HCT116 (cell line): ENCODE measurements at regions not wholly inside any gene's neighbourhood (a gene's known extent, or its start where the extent isn't known, plus 50 kb on each side); places are given as distances from the start of the nearest gene placed in this dataset.

Source experiments
- ATAC-seq: fragments of 200-7000 bp; cut with Tn5 transposase; 2 replicates; pipeline ENCODE4 v1.9.1; 2020; ENCODE audit warnings: mild to moderate bottlenecking, moderate library complexity
- BruUV-seq: library from RNA; stranded (reverse); fragments of 400-500 nt; replicated peaks from 2 replicates; lab custom pipeline; 2021; lab: Mats Ljungman, UMichigan
- CTCF ChIA-PET: fragments of 300-600 bp; sonication (Branson Sonifier 250); formaldehyde crosslinking; loops from one replicate; lab custom pipeline; 2021; ENCODE audit warnings: antibody characterized with exemption; lab: Charles Lee
- POLR2A ChIA-PET: fragments of 300-600, 350-600 bp; sonication (Branson Sonifier 250); formaldehyde crosslinking; loops from one replicate; lab custom pipeline; 2021; ENCODE audit warnings: antibody characterized with exemption; lab: Charles Lee
- RAD21 ChIA-PET, 2 experiments: fragments of 300-600 bp; sonication (Branson Sonifier 250); formaldehyde crosslinking; loops; one replicate each; lab custom pipeline; 2023; ENCODE audit warnings: low total read pairs in 2 of 2; ENCODE audit not compliant: uncharacterized antibody in 2 of 2, unreplicated experiment in 2 of 2, low non-redundant PET in 1 of 2; lab: Charles Lee
- DNase-seq: peaks from one replicate; pipeline ENCODE4 v3.0.0-alpha.2; 2010; ENCODE audit warnings: low read depth, low spot score
- H2AFZ ChIP-seq: fragments of 200-600 bp; shearing (Covaris generic), sonication (generic); 2 replicates; pipeline ENCODE4 v1.6.1; 2017; ENCODE audit warnings: low read depth, mixed run types, mixed read lengths, antibody characterized with exemption, low read length; ENCODE audit not compliant: poor library complexity, severe bottlenecking
- H3K27ac ChIP-seq: 2 replicates; pipeline ENCODE4 v1.5.1; 2012; ENCODE audit warnings: low read depth, low read length
- H3K27me3 ChIP-seq: fragments of 200-600 bp; sonication (generic); 2 replicates; pipeline ENCODE4 v1.6.1; 2016; ENCODE audit warnings: mixed run types, low read length, mixed read lengths; ENCODE audit not compliant: insufficient read depth
- H3K36me3 ChIP-seq, 2 experiments: fragments of 200-500 bp in 1 of 2; fragments of 200-600 bp in 1 of 2; sonication (Bioruptor generic) in 1 of 2; sonication (generic) in 1 of 2; 2 replicates each; pipeline versions ENCODE4 v1.5.1 to v1.6.1; 2014 to 2016; ENCODE audit warnings: low read length in 2 of 2, inconsistent platforms in 1 of 2, mixed read lengths in 1 of 2, mixed run types in 1 of 2; ENCODE audit not compliant: insufficient read depth in 2 of 2, control insufficient read depth in 1 of 2
- H3K4me1 ChIP-seq, 2 experiments: fragments of 200-600 bp in 1 of 2; sonication (generic) in 1 of 2; 2 replicates each; pipeline versions ENCODE4 v1.5.1 to v1.6.1; 2012 to 2017; ENCODE audit warnings: low read length in 2 of 2, inconsistent platforms in 1 of 2, mild to moderate bottlenecking in 1 of 2, mixed read lengths in 1 of 2, mixed run types in 1 of 2, moderate library complexity in 1 of 2; ENCODE audit not compliant: insufficient read depth in 2 of 2, control insufficient read depth in 1 of 2
- H3K4me2 ChIP-seq: fragments of 200-600 bp; sonication (generic); 2 replicates; pipeline ENCODE4 v1.6.1; 2017; ENCODE audit warnings: mixed run types, low read length, mixed read lengths
- H3K4me3 ChIP-seq, 2 experiments: fragments of 200-600 bp in 1 of 2; sonication (generic) in 1 of 2; replicated peaks in 1 of 2; 2 replicates each; pipeline ENCODE4 v1.5.1; 2011 to 2016; ENCODE audit warnings: low read length in 2 of 2, control low read depth in 1 of 2, low read depth in 1 of 2, mild to moderate bottlenecking in 1 of 2, mixed read lengths in 1 of 2, mixed run types in 1 of 2
- H3K79me2 ChIP-seq: fragments of 200-600 bp; sonication (generic); 2 replicates; pipeline ENCODE4 v1.6.1; 2017; ENCODE audit warnings: mild to moderate bottlenecking, mixed run types, low read length, moderate library complexity, mixed read lengths; ENCODE audit not compliant: insufficient read depth
- H3K9ac ChIP-seq: fragments of 200-600 bp; sonication (generic); 2 replicates; pipeline ENCODE4 v1.6.1; 2016; ENCODE audit warnings: low read length, mixed read lengths
- H3K9me2 ChIP-seq: fragments of 200-600 bp; sonication (generic), shearing (Covaris generic); 2 replicates; pipeline ENCODE4 v1.6.1; 2017; ENCODE audit warnings: mixed run types, mild to moderate bottlenecking, moderate library complexity; ENCODE audit not compliant: insufficient read depth
- H3K9me3 ChIP-seq, 2 experiments: fragments of 200-500 bp in 1 of 2; fragments of 200-600 bp in 1 of 2; sonication (Bioruptor generic) in 1 of 2; sonication (generic) in 1 of 2; 2 replicates each; pipeline ENCODE4 v1.6.1; 2014 to 2017; ENCODE audit warnings: low read length in 2 of 2, mixed read lengths in 2 of 2, inconsistent platforms in 1 of 2, low read depth in 1 of 2, mild to moderate bottlenecking in 1 of 2, mixed run types in 1 of 2, moderate library complexity in 1 of 2; ENCODE audit not compliant: control insufficient read depth in 1 of 2, insufficient read depth in 1 of 2
- H4K20me1 ChIP-seq: fragments of 200-600 bp; sonication (generic), shearing (Covaris generic); 2 replicates; pipeline ENCODE4 v1.6.1; 2017; ENCODE audit warnings: mixed run types, mild to moderate bottlenecking, moderate library complexity; ENCODE audit not compliant: insufficient read depth
- ATF3 ChIP-seq: IDR thresholded peaks from 2 replicates; pipeline ENCODE4 v1.6.1; 2012
- CBX3 ChIP-seq: IDR thresholded peaks from 2 replicates; pipeline ENCODE4 v1.6.1; 2012; ENCODE audit warnings: low read depth
- CEBPB ChIP-seq: IDR thresholded peaks from 2 replicates; pipeline ENCODE4 v1.6.1; 2012; ENCODE audit warnings: low read depth
- CTCF ChIP-seq, 3 experiments: fragments of 200-600 bp in 1 of 3; sonication (generic) in 1 of 3; IDR thresholded peaks in 2 of 3; conservative IDR thresholded peaks in 1 of 3; 2 replicates each; pipeline ENCODE4 v1.5.1; 2012 to 2017; ENCODE audit warnings: low read depth in 2 of 3, low read length in 2 of 3, antibody characterized with exemption in 1 of 3, borderline replicate concordance in 1 of 3, control low read depth in 1 of 3, mild to moderate bottlenecking in 1 of 3, mixed read lengths in 1 of 3, mixed run types in 1 of 3, moderate library complexity in 1 of 3; ENCODE audit not compliant: insufficient read depth in 1 of 3
- EGR1 ChIP-seq: IDR thresholded peaks from 2 replicates; pipeline ENCODE4 v1.6.1; 2012; ENCODE audit warnings: low read depth
- FOSL1 ChIP-seq: IDR thresholded peaks from 2 replicates; pipeline ENCODE4 v1.6.1; 2012; ENCODE audit warnings: low read depth
- MAX ChIP-seq: IDR thresholded peaks from 2 replicates; pipeline ENCODE4 v1.6.1; 2012
- POLR2AphosphoS5 ChIP-seq: IDR thresholded peaks from 2 replicates; pipeline ENCODE4 v1.6.1; 2011; ENCODE audit warnings: mild to moderate bottlenecking, low read depth, low read length, moderate library complexity
- RAD21 ChIP-seq: IDR thresholded peaks from 2 replicates; pipeline ENCODE4 v1.6.1; 2012; ENCODE audit warnings: low read depth, mild to moderate bottlenecking
- SIN3A ChIP-seq: IDR thresholded peaks from 2 replicates; pipeline ENCODE4 v1.6.1; 2012; ENCODE audit warnings: low read depth
- YY1 ChIP-seq: IDR thresholded peaks from 2 replicates; pipeline ENCODE4 v1.6.1; 2011; ENCODE audit warnings: low read length, low read depth, moderate library complexity, mild to moderate bottlenecking; ENCODE audit not compliant: insufficient replicate concordance; ENCODE audit errors: extremely low read depth
- ZBTB33 ChIP-seq: IDR thresholded peaks from 2 replicates; pipeline ENCODE4 v1.6.1; 2011; ENCODE audit warnings: mild to moderate bottlenecking, low read length, moderate library complexity; ENCODE audit not compliant: insufficient replicate concordance; ENCODE audit errors: extremely low read depth
- ZFX ChIP-seq: fragments of 450-650 bp; IDR thresholded peaks from 2 replicates; pipeline ENCODE4 v1.6.1; 2017
- ZNF274 ChIP-seq: fragments of 200-500 bp; sonication (Bioruptor generic); IDR thresholded peaks from 2 replicates; pipeline ENCODE4 v1.6.1; 2014; ENCODE audit warnings: mild to moderate bottlenecking, low read depth, low read length, inconsistent platforms
- intact Hi-C: fragments of 100-400 bp; cut with micrococcal nuclease; formaldehyde crosslinking; loops from 2 replicates; pipeline ENCODE4 v1.10.0; 2022

- TF ChIP-seq MAX (no peak), CTCF (IDR thresholded peaks at IDR 0.05 in 2 of 3, conservative IDR thresholded peaks at IDR 0.05 in 1 of 3; ENCODE audit: borderline replicate concordance in 1 of 3, insufficient read depth in 1 of 3, low read depth in 2 of 3, low read length in 2 of 3) (no peak), RAD21 (no peak), EGR1 (no peak), SIN3A (no peak), POLR2AphosphoS5 (no peak), FOSL1 (no peak), CEBPB (no peak), ATF3 (no peak)
- H3K27me3 ChIP-seq: no peaks in the 10 kb centered on the region
- no peaks in the 10 kb centered on the region for H3K9me2 ChIP-seq
- H4K20me1 ChIP-seq: no peaks in the 10 kb centered on the region
- no peak overlapping the region for H3K27ac ChIP-seq
- CTCF ChIA-PET: no interaction called here
- H2AFZ ChIP-seq: no peak overlapping the region
- H3K9ac ChIP-seq: no peak overlapping the region
- no peaks in the 10 kb centered on the region for H3K79me2 ChIP-seq
- H3K9me3 ChIP-seq: peaks cover 6 to 16% of the 10 kb centered on the region in 2 experiments; a peak in 2 of 4 replicates
- ATAC-seq: no peak
- no peaks in the 10 kb centered on the region for H3K4me1 ChIP-seq
- POLR2A ChIA-PET: no interaction called here
- no peak overlapping the region for H3K4me2 ChIP-seq
- no peak for DNase-seq
- BruUV-seq: no TSS peak
- RAD21 ChIA-PET: no interaction called here
- no peaks in the 10 kb centered on the region for H3K36me3 ChIP-seq
- intact Hi-C loops: no loop called here
- H3K4me3 ChIP-seq: no peak overlapping the region
Measured at GRCh38 chr3:3743754-3744153, 55.5 kb upstream of the LRRN1 start.

GRCh38 chr3:3740061-3740460 lies 59.2 kb upstream of the LRRN1 start:
- H3K27me3 ChIP-seq: no peaks in the 10 kb centered on the region
- H3K36me3 ChIP-seq: no peaks in the 10 kb centered on the region
- intact Hi-C loops: no loop called here
- ATAC-seq (no peak), DNase-seq (no peak)
- H2AFZ ChIP-seq: no peak overlapping the region
- ChIA-PET POLR2A (no interaction called here), RAD21 (no interaction called here), CTCF (no interaction called here)
- H3K4me3 ChIP-seq: no peak overlapping the region
- H3K9me3 ChIP-seq: peaks cover 3 to 16% of the 10 kb centered on the region in 2 experiments; a peak in 2 of 4 replicates
- no peak overlapping the region for H3K27ac ChIP-seq
- H3K4me2 ChIP-seq: no peak overlapping the region
- H3K4me1 ChIP-seq: no peaks in the 10 kb centered on the region
- H3K9me2 ChIP-seq: no peaks in the 10 kb centered on the region
- H3K9ac ChIP-seq: no peak overlapping the region
- H3K79me2 ChIP-seq: no peaks in the 10 kb centered on the region
- H4K20me1 ChIP-seq: no peaks in the 10 kb centered on the region
- no TSS peak for BruUV-seq
- TF ChIP-seq RAD21: no peak
- no peak for TF ChIP-seq ZFX
- no peak for TF ChIP-seq MAX
- TF ChIP-seq POLR2AphosphoS5: no peak
- TF ChIP-seq SIN3A: no peak
- no peak for TF ChIP-seq ATF3
- no peak for TF ChIP-seq CBX3
- no peak for TF ChIP-seq ZBTB33
- TF ChIP-seq ZNF274: no peak
- TF ChIP-seq YY1: no peak
